Astrocyte (in vitro differentiated cells and primary cell): ENCODE measurements at regions not wholly inside any gene's neighbourhood (a gene's known extent, or its start where the extent isn't known, plus 50 kb on each side); places are given as distances from the start of the nearest gene placed in this dataset.

ENCODE experiments used
- CTCF ChIP-seq: IDR thresholded peaks from 2 replicates; pipeline ENCODE4 v1.5.1; 2011; ENCODE audit warnings: low read depth, mild to moderate bottlenecking, inconsistent platforms, low read length, moderate library complexity; ENCODE audit not compliant: insufficient read depth
- EZH2 ChIP-seq: IDR thresholded peaks from 2 replicates; pipeline ENCODE4 v1.6.1; 2012; ENCODE audit warnings: mild to moderate bottlenecking, low read length, inconsistent platforms; ENCODE audit not compliant: insufficient read depth

- TF ChIP-seq CTCF (no peak), EZH2 (no peak)
Observed at GRCh38 chr22:49163960-49164690, 663.5 kb downstream of the BRD1 start.
